ENCODE measurements at regions not wholly inside any gene's neighbourhood (a gene's known extent, or its start where the extent isn't known, plus 50 kb on each side); places are given as distances from the start of the nearest gene placed in this dataset.

DNA sequence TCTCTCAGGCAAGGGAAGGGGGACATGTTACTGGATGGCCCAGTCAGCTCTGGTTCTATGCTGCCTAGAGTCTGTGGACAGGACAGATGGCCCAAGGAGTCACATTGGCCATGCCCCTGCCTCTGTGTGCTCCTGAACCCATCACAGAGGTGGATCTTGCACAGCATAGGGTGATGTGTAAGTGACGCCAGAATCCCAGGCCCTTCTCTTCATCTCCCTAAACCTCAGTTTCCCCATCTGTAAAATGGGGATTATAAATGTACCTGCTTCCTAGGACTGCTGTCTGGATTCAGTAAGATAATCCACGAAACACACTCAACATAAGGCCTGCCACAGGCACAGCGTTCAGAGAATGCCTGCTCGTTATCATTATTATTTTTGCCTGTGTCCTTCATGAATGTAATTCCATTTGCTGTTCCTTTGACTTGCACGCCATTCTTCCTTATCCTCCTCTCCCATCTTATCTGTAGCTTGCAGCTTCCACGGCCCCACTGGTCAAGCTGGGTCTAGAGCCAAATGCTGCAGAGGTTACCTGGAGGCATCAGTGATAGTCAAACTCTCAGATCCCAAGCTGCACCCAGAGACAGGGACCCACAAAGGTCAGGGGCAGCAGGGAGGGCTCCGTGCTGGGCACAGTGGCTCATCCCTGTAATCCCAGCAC is 207.0 kb downstream of the MN1 start:
- TF ChIP-seq, protein P1, sequence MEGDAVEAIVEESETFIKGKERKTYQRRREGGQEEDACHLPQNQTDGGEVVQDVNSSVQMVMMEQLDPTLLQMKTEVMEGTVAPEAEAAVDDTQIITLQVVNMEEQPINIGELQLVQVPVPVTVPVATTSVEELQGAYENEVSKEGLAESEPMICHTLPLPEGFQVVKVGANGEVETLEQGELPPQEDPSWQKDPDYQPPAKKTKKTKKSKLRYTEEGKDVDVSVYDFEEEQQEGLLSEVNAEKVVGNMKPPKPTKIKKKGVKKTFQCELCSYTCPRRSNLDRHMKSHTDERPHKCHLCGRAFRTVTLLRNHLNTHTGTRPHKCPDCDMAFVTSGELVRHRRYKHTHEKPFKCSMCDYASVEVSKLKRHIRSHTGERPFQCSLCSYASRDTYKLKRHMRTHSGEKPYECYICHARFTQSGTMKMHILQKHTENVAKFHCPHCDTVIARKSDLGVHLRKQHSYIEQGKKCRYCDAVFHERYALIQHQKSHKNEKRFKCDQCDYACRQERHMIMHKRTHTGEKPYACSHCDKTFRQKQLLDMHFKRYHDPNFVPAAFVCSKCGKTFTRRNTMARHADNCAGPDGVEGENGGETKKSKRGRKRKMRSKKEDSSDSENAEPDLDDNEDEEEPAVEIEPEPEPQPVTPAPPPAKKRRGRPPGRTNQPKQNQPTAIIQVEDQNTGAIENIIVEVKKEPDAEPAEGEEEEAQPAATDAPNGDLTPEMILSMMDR (optimal IDR thresholded peaks at IDR 0.05 in 1 of 3, IDR thresholded peaks at IDR 0.05 in 1 of 3, conservative IDR thresholded peaks at IDR 0.05 in 1 of 3; ENCODE audit: extremely low read depth in 1 of 3, insufficient read depth in 2 of 3, low read length in 3 of 3): no peak
- TF ChIP-seq EZH2 (IDR thresholded peaks at IDR 0.05; ENCODE audit: low read length): no peak

All from keratinocyte (primary cell).